IMR-90 (cell line): ENCODE measurements at regions not wholly inside any gene's neighbourhood (a gene's known extent, or its start where the extent isn't known, plus 50 kb on each side); places are given as distances from the start of the nearest gene placed in this dataset.

Experiments
- CHD1 ChIP-seq: IDR thresholded peaks from 2 replicates; pipeline ENCODE4 v1.6.1; 2012; ENCODE audit warnings: low read depth, low read length, improper control_type of control experiment
- CTCF ChIP-seq: conservative IDR thresholded peaks from 2 replicates; pipeline ENCODE4 v1.5.1; 2012; ENCODE audit warnings: mild to moderate bottlenecking, low read depth, low read length, improper control_type of control experiment
- FOS ChIP-seq: fragments of 150-350 bp; IDR thresholded peaks from 2 replicates; pipeline ENCODE4 v1.6.1; 2016; ENCODE audit warnings: low read depth, low read length
- MAFK ChIP-seq: IDR thresholded peaks from 2 replicates; pipeline ENCODE4 v1.6.1; 2012; ENCODE audit warnings: low read depth, low read length, improper control_type of control experiment
- NFE2L2 ChIP-seq: fragments of 150-350 bp; IDR thresholded peaks from 2 replicates; pipeline ENCODE4 v1.6.1; 2016; ENCODE audit warnings: low read depth, mild to moderate bottlenecking, low read length
- POLR2A ChIP-seq: IDR thresholded peaks from 2 replicates; pipeline ENCODE4 v1.6.1; 2012; ENCODE audit warnings: mild to moderate bottlenecking, low read depth, low read length
- RAD21 ChIP-seq: IDR thresholded peaks from 2 replicates; pipeline ENCODE4 v1.6.1; 2012; ENCODE audit warnings: low read length, improper control_type of control experiment
- SMC3 ChIP-seq: fragments of 150-350 bp; IDR thresholded peaks from 2 replicates; pipeline ENCODE4 v1.6.1; 2016; ENCODE audit warnings: low read depth, mild to moderate bottlenecking, antibody characterized with exemption, low read length, moderate library complexity
- TF ChIP-seq, protein P1 (sequence below): fragments of 150-350 bp; IDR thresholded peaks from 2 replicates; pipeline ENCODE4 v1.6.1; 2017; ENCODE audit warnings: mild to moderate bottlenecking, antibody characterized with exemption, low read length, low read depth

- TF ChIP-seq SMC3: no peak
- TF ChIP-seq CTCF: no peak
- TF ChIP-seq POLR2A: no peak
- TF ChIP-seq RAD21: no peak
- no peak for TF ChIP-seq CHD1
- no peak for TF ChIP-seq FOS
- TF ChIP-seq NFE2L2: no peak
- no peak for TF ChIP-seq MAFK
- TF ChIP-seq, protein P1, sequence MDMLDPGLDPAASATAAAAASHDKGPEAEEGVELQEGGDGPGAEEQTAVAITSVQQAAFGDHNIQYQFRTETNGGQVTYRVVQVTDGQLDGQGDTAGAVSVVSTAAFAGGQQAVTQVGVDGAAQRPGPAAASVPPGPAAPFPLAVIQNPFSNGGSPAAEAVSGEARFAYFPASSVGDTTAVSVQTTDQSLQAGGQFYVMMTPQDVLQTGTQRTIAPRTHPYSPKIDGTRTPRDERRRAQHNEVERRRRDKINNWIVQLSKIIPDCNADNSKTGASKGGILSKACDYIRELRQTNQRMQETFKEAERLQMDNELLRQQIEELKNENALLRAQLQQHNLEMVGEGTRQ: no peak
Observed at GRCh38 chr9:118459913-118460312, 755.7 kb downstream of the TLR4 start.
